ENCODE measurements at regions not wholly inside any gene's neighbourhood (a gene's known extent, or its start where the extent isn't known, plus 50 kb on each side); places are given as distances from the start of the nearest gene placed in this dataset.
A peak's percentile ranks its signal among the peaks of the same experiment; 100 is the strongest.
"Not testable (repeated sequence)": the region's sequence is repeated elsewhere in the genome, so short reads cannot be mapped to it uniquely, and the experiment has no call there.

DNA sequence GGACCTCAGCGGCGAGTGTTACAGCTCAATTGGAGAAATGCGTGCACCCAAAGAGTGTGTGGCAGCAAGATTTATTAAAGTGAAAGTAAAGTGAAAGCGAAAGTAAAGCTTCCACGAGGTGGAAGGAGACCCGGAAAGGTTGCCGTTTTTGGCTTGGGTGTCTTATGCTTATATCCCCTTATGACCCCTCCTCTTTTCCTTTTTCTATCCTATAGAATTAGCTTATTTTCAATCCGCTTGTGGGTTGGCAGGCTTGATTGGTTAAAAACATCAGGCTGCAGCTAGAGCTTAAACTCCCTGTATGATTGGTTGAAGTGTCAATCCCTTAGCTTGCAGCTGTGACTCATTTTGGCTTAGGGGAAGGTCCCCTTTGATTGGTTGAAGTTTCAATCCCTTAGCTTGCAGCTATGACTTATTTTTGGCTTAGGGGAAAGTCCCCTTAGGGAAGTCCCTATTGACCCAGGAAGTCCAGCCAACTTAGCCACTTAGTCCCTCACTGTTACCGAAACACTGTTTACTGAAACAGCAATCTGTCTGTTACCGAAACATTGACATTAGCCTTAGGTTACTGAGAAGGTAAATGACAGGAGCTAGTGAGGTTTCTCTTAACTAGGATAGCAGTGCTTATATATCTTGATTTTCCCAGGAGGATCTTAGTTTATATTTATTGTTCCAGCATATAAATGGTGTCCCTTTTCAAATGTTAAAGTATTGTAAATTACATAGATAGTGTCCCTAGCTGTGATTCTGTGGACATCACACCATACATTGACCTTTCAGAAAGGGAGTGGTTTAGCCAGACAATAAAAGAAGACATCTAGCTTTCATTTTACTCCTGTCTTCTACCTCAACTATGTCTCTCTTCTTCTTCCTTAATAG is 575.8 kb downstream of the DACH1 start:
- H3K36me3 ChIP-seq, result no peaks in the 10 kb centered on the region
- TF ChIP-seq, protein P1, sequence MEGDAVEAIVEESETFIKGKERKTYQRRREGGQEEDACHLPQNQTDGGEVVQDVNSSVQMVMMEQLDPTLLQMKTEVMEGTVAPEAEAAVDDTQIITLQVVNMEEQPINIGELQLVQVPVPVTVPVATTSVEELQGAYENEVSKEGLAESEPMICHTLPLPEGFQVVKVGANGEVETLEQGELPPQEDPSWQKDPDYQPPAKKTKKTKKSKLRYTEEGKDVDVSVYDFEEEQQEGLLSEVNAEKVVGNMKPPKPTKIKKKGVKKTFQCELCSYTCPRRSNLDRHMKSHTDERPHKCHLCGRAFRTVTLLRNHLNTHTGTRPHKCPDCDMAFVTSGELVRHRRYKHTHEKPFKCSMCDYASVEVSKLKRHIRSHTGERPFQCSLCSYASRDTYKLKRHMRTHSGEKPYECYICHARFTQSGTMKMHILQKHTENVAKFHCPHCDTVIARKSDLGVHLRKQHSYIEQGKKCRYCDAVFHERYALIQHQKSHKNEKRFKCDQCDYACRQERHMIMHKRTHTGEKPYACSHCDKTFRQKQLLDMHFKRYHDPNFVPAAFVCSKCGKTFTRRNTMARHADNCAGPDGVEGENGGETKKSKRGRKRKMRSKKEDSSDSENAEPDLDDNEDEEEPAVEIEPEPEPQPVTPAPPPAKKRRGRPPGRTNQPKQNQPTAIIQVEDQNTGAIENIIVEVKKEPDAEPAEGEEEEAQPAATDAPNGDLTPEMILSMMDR (IDR thresholded peaks at IDR 0.05; ENCODE audit: borderline replicate concordance), result no peak
- H3K9me3 ChIP-seq (replicated peaks), result peaks cover 17% of the 10 kb centered on the region
- no peak for DNase-seq
- H3K4me1 ChIP-seq, result peaks cover 5% of the 10 kb centered on the region
- H3K27ac ChIP-seq (replicated peaks), result peak overlapping the region; percentile 71
- peak overlapping the region; percentile 63 for H3K4me3 ChIP-seq
- H3K27me3 ChIP-seq (ENCODE audit: low read depth), result no peaks in the 10 kb centered on the region
- intact Hi-C loops (cut with micrococcal nuclease), result no loop called here

DNA sequence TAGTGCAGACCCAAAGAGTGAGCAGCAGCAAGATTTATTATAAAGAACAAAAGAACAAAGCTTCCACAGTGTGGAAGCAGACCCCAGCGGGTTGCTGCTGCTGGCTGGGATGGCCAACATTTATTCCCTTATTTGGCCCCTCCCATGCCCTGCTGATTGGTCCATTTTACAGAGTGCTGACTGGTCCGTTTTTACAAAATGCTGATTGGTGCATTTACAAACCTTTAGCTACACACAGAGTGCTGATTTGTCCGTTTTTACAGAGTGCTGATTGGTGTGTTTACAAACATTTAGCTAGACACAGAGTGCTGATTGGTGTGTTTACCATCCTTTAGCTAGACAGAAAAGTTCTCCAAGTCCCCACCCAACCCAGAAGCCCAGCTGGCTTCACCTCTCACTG is 577.0 kb downstream of the DACH1 start:
- H3K9me3 ChIP-seq (replicated peaks), result peaks cover 17% of the 10 kb centered on the region
- H3K4me1 ChIP-seq; H3K4me3 ChIP-seq; H3K36me3 ChIP-seq; DNase-seq; intact Hi-C loops (cut with micrococcal nuclease); H3K27me3 ChIP-seq (ENCODE audit: low read depth): not testable (repeated sequence)
- H3K27ac ChIP-seq (replicated peaks), result peak overlapping the region; percentile 71

DNA sequence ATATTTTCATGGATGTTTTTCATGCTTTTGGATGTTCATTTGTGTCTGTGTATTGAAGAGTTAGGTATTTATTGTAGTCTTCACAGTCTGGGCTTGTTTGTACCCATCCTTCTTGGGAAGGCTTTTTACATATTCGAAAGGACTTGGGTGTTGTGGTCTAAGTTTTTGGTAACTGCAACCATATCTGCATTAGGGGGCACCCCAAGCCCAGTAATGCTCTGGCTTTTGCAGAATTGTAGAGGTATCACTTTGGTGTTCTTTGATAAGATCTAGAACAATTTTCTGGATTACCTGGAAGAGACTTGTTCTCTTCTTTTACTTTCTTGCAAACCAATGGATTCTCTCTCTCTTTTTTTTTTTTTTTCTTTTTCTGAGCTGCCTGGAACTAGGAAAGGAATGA is 581.3 kb downstream of the DACH1 start:
- TF ChIP-seq, protein P1 (IDR thresholded peaks at IDR 0.05; ENCODE audit: borderline replicate concordance), result peak; percentile 45

DNA sequence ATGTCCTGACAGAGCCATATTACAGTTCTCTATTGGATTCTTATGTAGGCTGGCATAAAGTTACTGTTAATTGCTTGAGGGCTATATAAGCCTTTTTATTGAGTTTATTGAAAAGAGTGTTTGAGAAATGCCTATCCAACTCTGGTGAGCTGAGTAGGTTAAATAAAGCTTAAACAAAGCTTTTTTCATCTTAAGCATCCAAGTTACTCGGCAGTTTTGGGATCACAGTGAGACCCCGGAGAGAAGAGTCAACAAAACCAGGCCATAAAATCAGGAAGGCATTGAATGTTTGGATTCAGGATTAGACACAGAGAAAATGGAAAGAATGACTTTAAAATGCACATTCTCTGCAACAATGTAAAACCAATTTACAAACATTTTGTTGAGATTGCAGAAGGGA is 588.5 kb downstream of the DACH1 start:
- Histone ChIP-seq H3K9me3 (replicated peaks) (peaks cover 9% of the 10 kb centered on the region), H3K27ac (replicated peaks) (no peak overlapping the region), H3K4me3 (no peak overlapping the region), H3K27me3 (ENCODE audit: low read depth) (no peaks in the 10 kb centered on the region), H3K36me3 (no peaks in the 10 kb centered on the region), H3K4me1 (no peaks in the 10 kb centered on the region)
- DNase-seq, result no peak
- intact Hi-C loops (cut with micrococcal nuclease), result no loop called here
- TF ChIP-seq, protein P1 (IDR thresholded peaks at IDR 0.05; ENCODE audit: borderline replicate concordance), result no peak

More for the DNA sequence above, 581.3 kb downstream of the DACH1 start:
- intact Hi-C loops (cut with micrococcal nuclease), result no loop called here
- Histone ChIP-seq H3K36me3 (no peaks in the 10 kb centered on the region), H3K4me3 (no peak overlapping the region), H3K27me3 (ENCODE audit: low read depth) (no peaks in the 10 kb centered on the region), H3K27ac (replicated peaks) (no peak overlapping the region), H3K9me3 (replicated peaks) (peaks cover 16% of the 10 kb centered on the region), H3K4me1 (no peaks in the 10 kb centered on the region)
- DNase-seq, result no peak

DNA sequence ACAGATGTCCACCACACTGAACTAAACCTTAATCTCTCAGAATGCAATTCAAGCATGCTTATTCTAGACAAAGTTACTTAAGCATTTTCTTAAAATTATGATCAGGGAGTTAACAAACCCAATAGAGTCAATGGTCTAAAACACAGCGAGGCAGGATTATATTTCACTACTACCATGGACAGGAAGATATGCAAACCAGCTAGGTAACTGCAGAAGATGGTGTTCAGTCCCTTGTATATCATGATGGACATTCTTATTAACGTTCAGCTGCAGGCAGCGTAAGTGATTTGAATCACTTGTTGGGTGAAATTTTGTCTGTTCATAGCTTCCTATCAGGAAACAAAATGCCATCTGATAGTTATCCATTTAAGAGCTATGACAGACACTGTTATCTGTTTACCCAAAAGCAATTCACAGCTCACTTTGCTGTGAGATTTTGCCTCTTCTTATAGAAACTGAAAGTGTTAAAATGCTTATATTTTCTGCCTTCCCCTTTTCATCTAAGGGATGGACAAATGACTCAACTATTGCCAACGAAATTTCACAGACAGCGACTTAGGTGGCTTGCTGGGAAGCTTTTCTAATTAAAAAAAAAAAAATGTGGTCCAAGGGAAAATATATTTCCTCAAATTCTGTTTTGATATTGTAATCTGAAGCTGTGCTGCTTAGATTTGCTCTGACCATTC is 591.9 kb downstream of the DACH1 start:
- DNase-seq, result no peak
- intact Hi-C loops (cut with micrococcal nuclease), result no loop called here
- Histone ChIP-seq H3K36me3 (no peaks in the 10 kb centered on the region), H3K4me3 (no peak overlapping the region), H3K27me3 (ENCODE audit: low read depth) (no peaks in the 10 kb centered on the region), H3K4me1 (no peaks in the 10 kb centered on the region), H3K9me3 (replicated peaks) (no peaks in the 10 kb centered on the region), H3K27ac (replicated peaks) (no peak overlapping the region)
- TF ChIP-seq, protein P1 (IDR thresholded peaks at IDR 0.05; ENCODE audit: borderline replicate concordance), result no peak

DNA sequence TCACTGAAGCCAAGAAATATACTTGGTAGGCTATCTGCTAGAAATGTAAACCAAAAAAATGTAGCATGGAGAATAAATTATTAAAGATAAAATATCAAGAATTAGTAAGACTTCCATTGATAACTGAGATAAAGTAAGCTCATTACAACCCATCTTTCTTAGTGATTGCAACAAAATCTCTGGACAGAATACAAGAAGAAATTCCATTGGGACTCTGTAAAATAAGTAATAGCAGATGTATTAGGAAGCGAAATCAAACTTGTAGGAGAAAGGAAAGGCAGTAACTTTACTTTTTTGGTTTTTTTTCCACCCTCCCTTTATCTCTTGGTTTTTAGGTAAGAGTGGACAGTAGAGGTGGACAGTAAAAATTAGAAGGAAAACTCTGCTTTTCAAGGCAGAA is 605.7 kb downstream of the DACH1 start:
- H3K9me3 ChIP-seq (replicated peaks), result peaks cover 13% of the 10 kb centered on the region

More for the DNA sequence above, 605.7 kb downstream of the DACH1 start:
- TF ChIP-seq, protein P1 (IDR thresholded peaks at IDR 0.05; ENCODE audit: borderline replicate concordance), result no peak
- Histone ChIP-seq H3K4me3 (no peak overlapping the region), H3K27ac (replicated peaks) (no peak overlapping the region), H3K36me3 (no peaks in the 10 kb centered on the region), H3K27me3 (ENCODE audit: low read depth) (no peaks in the 10 kb centered on the region), H3K4me1 (no peaks in the 10 kb centered on the region)
- DNase-seq, result no peak
- intact Hi-C loops (cut with micrococcal nuclease), result no loop called here

Measured in left ventricle myocardium inferior (tissue), 1 donor.